HepG2 (cell line): ENCODE measurements at regions not wholly inside any gene's neighbourhood (a gene's known extent, or its start where the extent isn't known, plus 50 kb on each side); places are given as distances from the start of the nearest gene placed in this dataset.

Experiments used
- ATAC-seq: fragments of 200-7000 bp; cut with Tn5 transposase; 3 replicates; pipeline ENCODE4 v1.9.1; 2020; ENCODE audit warnings: mild to moderate bottlenecking, moderate library complexity
- BruUV-seq: library from RNA; stranded (reverse); fragments of 400-500 nt; replicated peaks from 2 replicates; lab custom pipeline; 2021; lab: Mats Ljungman, UMichigan
- CTCF ChIA-PET: fragments of 300-600 bp; formaldehyde crosslinking; extraction: SDS; loops from one replicate; lab custom pipeline; 2021; ENCODE audit warnings: low total read pairs, inconsistent platforms, low intra/inter-chr PET ratio; lab: Yijun Ruan, JAX
- POLR2A ChIA-PET: fragments of 350-600 bp; sonication (Branson Sonifier 250); formaldehyde crosslinking; loops from one replicate; lab custom pipeline; 2020; ENCODE audit warnings: antibody characterized with exemption, inconsistent platforms; lab: Yijun Ruan, JAX
- DNase-seq: peaks from one replicate; pipeline ENCODE4 v3.0.0-alpha.2; 2015; ENCODE audit warnings: low spot score
- FAIRE-seq: peaks from 3 replicates; lab custom pipeline; 2011; peaks lifted over from hg19 to GRCh38; lab: Jason Lieb, UNC
- H2AFZ ChIP-seq: one replicate; pipeline ENCODE4 v1.6.1; 2011; ENCODE audit warnings: low read length, inconsistent platforms
- H3K27ac ChIP-seq: fragments of 300-600 bp; 3 replicates; pipeline ENCODE4 v1.8.0; 2011; ENCODE audit warnings: mixed run types, mild to moderate bottlenecking, mixed read lengths, low read length, inconsistent platforms; ENCODE audit not compliant: insufficient read depth; ENCODE audit errors: extremely low read length
- H3K27me3 ChIP-seq, 2 experiments: fragments of 200-600 bp in 1 of 2; 2 replicates in 1 of 2; 3 replicates in 1 of 2; pipeline versions ENCODE4 v1.6.0 to v1.8.0; 2011; ENCODE audit warnings: low read length in 2 of 2, mild to moderate bottlenecking in 2 of 2, moderate library complexity in 2 of 2, inconsistent platforms in 1 of 2; ENCODE audit not compliant: insufficient read depth in 2 of 2, control insufficient read depth in 1 of 2
- H3K36me3 ChIP-seq, 2 experiments: fragments of 200-600 bp in 1 of 2; replicated peaks in 1 of 2; 2 replicates in 1 of 2; 3 replicates in 1 of 2; pipeline versions ENCODE4 v1.5.1 to v1.8.0; 2011; ENCODE audit warnings: low read length in 2 of 2, inconsistent platforms in 1 of 2; ENCODE audit not compliant: insufficient read depth in 2 of 2, control insufficient read depth in 1 of 2
- H3K4me1 ChIP-seq: 2 replicates; pipeline ENCODE4 v1.5.1; 2012; ENCODE audit warnings: low read length, inconsistent platforms; ENCODE audit not compliant: insufficient read depth
- H3K4me2 ChIP-seq: 2 replicates; pipeline ENCODE4 v1.6.0; 2011; ENCODE audit warnings: low read depth, low read length, inconsistent platforms
- H3K4me3 ChIP-seq, 3 experiments: fragments of 200-600 bp in 1 of 3; sonication (generic), shearing (Covaris generic) in 1 of 3; replicated peaks in 1 of 3; 2 replicates each; pipeline ENCODE4 v1.5.1; 2011 to 2016; ENCODE audit warnings: low read length in 3 of 3, inconsistent platforms in 2 of 3, low read depth in 2 of 3, mild to moderate bottlenecking in 2 of 3, control low read depth in 1 of 3, mixed read lengths in 1 of 3; ENCODE audit not compliant: insufficient read depth in 1 of 3
- H3K79me2 ChIP-seq: one replicate; pipeline ENCODE4 v1.6.1; 2011; ENCODE audit warnings: low read length, inconsistent platforms; ENCODE audit not compliant: insufficient read depth
- H3K9ac ChIP-seq: 2 replicates; pipeline ENCODE4 v1.6.0; 2011; ENCODE audit warnings: mild to moderate bottlenecking, low read depth, low read length, inconsistent platforms; ENCODE audit not compliant: insufficient read depth
- H3K9me3 ChIP-seq: 2 replicates; pipeline ENCODE4 v1.5.1; 2012; ENCODE audit warnings: mild to moderate bottlenecking, low read length
- H4K20me1 ChIP-seq: 2 replicates; pipeline ENCODE4 v1.6.0; 2011; ENCODE audit warnings: inconsistent platforms, mild to moderate bottlenecking, low read length, moderate library complexity; ENCODE audit not compliant: insufficient read depth
- ATM ChIP-seq: fragments of 450-650 bp; IDR thresholded peaks from 2 replicates; pipeline ENCODE4 v1.7.1; 2017; ENCODE audit warnings: mild to moderate bottlenecking, borderline replicate concordance
- BRF2 ChIP-seq: sonication (generic); formaldehyde crosslinking; IDR thresholded peaks from 2 replicates; pipeline ENCODE4 v1.8.1; 2022; ENCODE audit warnings: mild to moderate bottlenecking, missing genetic modification reagents
- CREBL2 ChIP-seq: sonication (generic); formaldehyde crosslinking; IDR thresholded peaks from 2 replicates; pipeline ENCODE4 v1.8.1; 2023; ENCODE audit warnings: missing genetic modification reagents, mild to moderate bottlenecking, borderline replicate concordance
- HMG20B ChIP-seq: conservative IDR thresholded peaks from 2 replicates; pipeline ENCODE4 v1.6.1; 2016; ENCODE audit warnings: missing genetic modification reagents, missing compliant biosample characterization
- HOXA7 ChIP-seq: sonication (generic); formaldehyde crosslinking; IDR thresholded peaks from 2 replicates; pipeline ENCODE4 v1.8.1; 2022; ENCODE audit warnings: mild to moderate bottlenecking, missing genetic modification reagents, moderate library complexity
- KAT8 ChIP-seq: IDR thresholded peaks from 2 replicates; pipeline ENCODE4 v1.6.1; 2016; ENCODE audit warnings: missing genetic modification reagents, missing compliant biosample characterization
- NFIC ChIP-seq: IDR thresholded peaks from 2 replicates; pipeline ENCODE4 v1.6.1; 2012; ENCODE audit warnings: mild to moderate bottlenecking, low read length, inconsistent platforms
- NFKB2 ChIP-seq: sonication (generic); formaldehyde crosslinking; IDR thresholded peaks from 2 replicates; pipeline ENCODE4 v1.4.0; 2020; ENCODE audit warnings: missing genetic modification reagents, borderline replicate concordance
- NR1H2 ChIP-seq: sonication (generic); formaldehyde crosslinking; IDR thresholded peaks from 2 replicates; pipeline ENCODE4 v1.8.1; 2022; ENCODE audit warnings: low read depth, missing genetic modification reagents, borderline replicate concordance
- SP5 ChIP-seq: IDR thresholded peaks from 2 replicates; pipeline ENCODE4 v1.6.1; 2016; ENCODE audit warnings: low read depth, borderline replicate concordance
- TOPORS ChIP-seq: sonication (generic); formaldehyde crosslinking; IDR thresholded peaks from 2 replicates; pipeline ENCODE4 v1.8.0; 2023; ENCODE audit warnings: mild to moderate bottlenecking, missing genetic modification reagents
- ZGPAT ChIP-seq: IDR thresholded peaks from 2 replicates; pipeline ENCODE4 v1.6.1; 2016; ENCODE audit warnings: mild to moderate bottlenecking
- ZNF33B ChIP-seq: sonication (generic); formaldehyde crosslinking; IDR thresholded peaks from 2 replicates; pipeline ENCODE4 v1.5.1; 2020; ENCODE audit warnings: mild to moderate bottlenecking, missing genetic modification reagents
- ZNF446 ChIP-seq: sonication (generic); formaldehyde crosslinking; IDR thresholded peaks from 2 replicates; pipeline ENCODE4 v1.5.0; 2020; ENCODE audit warnings: mild to moderate bottlenecking, missing genetic modification reagents
- ZNF746 ChIP-seq: sonication (generic); formaldehyde crosslinking; IDR thresholded peaks from 2 replicates; pipeline ENCODE4 v1.8.0; 2022; ENCODE audit warnings: mild to moderate bottlenecking, missing genetic modification reagents
- ZNF841 ChIP-seq: sonication (generic); formaldehyde crosslinking; IDR thresholded peaks from 2 replicates; pipeline ENCODE4 v1.8.1; 2023; ENCODE audit warnings: missing genetic modification reagents, borderline replicate concordance
- in situ Hi-C: cut with HindIII; loops from 2 replicates; pipeline ENCODE4 v1.10.0; 2017; ENCODE audit warnings: low pct_unique_long_range_greater_than_20kb; ENCODE audit not compliant: extremely low pct_ligation_motif_present
- intact Hi-C: fragments of 100-400 bp; cut with micrococcal nuclease; formaldehyde crosslinking; loops from one replicate; pipeline ENCODE4 v1.10.0; 2022; ENCODE audit not compliant: unreplicated experiment
- TF ChIP-seq, protein P1 (sequence below): sonication (generic); formaldehyde crosslinking; IDR thresholded peaks from 2 replicates; pipeline ENCODE4 v1.4.0; 2020; ENCODE audit warnings: missing genetic modification reagents, borderline replicate concordance

DNA sequence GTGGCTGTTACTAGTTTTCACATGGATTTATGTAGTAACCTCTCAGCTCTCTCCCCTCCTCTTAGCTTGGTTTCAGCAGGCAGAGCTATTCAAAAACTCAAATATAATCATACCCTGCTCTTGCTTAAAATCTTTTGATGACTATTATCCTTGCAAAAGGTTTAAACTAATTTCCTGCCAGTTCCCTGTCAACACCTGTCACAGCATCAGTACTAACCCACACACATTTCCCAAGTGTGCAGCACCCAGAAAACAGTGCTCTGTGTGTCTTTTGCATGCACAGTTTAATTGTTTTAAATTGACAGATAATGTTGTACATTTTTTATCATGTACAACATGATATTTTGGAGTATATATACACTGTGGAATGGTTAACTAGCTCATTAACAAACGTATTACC is 202.0 kb downstream of the PAPSS1 start (continued):
- TF ChIP-seq, protein P1, sequence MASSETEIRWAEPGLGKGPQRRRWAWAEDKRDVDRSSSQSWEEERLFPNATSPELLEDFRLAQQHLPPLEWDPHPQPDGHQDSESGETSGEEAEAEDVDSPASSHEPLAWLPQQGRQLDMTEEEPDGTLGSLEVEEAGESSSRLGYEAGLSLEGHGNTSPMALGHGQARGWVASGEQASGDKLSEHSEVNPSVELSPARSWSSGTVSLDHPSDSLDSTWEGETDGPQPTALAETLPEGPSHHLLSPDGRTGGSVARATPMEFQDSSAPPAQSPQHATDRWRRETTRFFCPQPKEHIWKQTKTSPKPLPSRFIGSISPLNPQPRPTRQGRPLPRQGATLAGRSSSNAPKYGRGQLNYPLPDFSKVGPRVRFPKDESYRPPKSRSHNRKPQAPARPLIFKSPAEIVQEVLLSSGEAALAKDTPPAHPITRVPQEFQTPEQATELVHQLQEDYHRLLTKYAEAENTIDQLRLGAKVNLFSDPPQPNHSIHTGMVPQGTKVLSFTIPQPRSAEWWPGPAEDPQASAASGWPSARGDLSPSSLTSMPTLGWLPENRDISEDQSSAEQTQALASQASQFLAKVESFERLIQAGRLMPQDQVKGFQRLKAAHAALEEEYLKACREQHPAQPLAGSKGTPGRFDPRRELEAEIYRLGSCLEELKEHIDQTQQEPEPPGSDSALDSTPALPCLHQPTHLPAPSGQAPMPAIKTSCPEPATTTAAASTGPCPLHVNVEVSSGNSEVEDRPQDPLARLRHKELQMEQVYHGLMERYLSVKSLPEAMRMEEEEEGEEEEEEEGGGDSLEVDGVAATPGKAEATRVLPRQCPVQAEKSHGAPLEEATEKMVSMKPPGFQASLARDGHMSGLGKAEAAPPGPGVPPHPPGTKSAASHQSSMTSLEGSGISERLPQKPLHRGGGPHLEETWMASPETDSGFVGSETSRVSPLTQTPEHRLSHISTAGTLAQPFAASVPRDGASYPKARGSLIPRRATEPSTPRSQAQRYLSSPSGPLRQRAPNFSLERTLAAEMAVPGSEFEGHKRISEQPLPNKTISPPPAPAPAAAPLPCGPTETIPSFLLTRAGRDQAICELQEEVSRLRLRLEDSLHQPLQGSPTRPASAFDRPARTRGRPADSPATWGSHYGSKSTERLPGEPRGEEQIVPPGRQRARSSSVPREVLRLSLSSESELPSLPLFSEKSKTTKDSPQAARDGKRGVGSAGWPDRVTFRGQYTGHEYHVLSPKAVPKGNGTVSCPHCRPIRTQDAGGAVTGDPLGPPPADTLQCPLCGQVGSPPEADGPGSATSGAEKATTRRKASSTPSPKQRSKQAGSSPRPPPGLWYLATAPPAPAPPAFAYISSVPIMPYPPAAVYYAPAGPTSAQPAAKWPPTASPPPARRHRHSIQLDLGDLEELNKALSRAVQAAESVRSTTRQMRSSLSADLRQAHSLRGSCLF (CRISPR knock-in tag): no peak
- no peak for TF ChIP-seq TOPORS
- no peak for TF ChIP-seq ZGPAT (CRISPR knock-in tag)
- TF ChIP-seq HMG20B (CRISPR knock-in tag): no peak
- no peak for TF ChIP-seq NFKB2

DNA sequence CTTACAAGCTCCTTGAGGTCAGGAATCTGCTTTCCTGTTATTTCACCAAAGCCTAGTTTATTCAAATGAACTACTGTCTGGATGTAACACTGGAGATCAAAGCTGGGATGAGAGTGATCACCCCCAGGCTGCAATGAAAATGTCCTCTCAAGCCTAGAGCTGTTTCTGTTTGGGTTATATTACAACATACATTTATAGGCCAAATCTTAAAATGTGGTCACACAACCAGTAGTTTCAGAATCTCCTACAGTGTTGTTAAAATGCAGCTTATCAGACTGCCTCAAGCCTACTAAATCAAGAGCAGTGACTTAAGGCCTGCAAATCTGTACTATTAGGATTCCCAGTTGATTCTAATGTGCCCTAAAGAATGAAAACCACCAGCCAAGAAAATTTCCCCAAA is 207.5 kb downstream of the PAPSS1 start:
- CTCF ChIA-PET: no interaction called here
- POLR2A ChIA-PET: no interaction called here
- no peak overlapping the region for H3K4me3 ChIP-seq
- no peaks in the 10 kb centered on the region for H3K79me2 ChIP-seq
- intact Hi-C loops (loop anchor here (10.0 kb wide), 1 partner anchor 328 kb away; no protein-coding TSS in a partner anchor), in situ Hi-C loops (no loop called here)
- no peaks in the 10 kb centered on the region for H3K36me3 ChIP-seq
- H3K27ac ChIP-seq: no peak overlapping the region
- no peaks in the 10 kb centered on the region for H4K20me1 ChIP-seq
- no peak overlapping the region for H3K9ac ChIP-seq
- no peak overlapping the region for H2AFZ ChIP-seq
- ATAC-seq (no peak), FAIRE-seq (no peak), DNase-seq (no peak)
- H3K4me2 ChIP-seq: no peak overlapping the region
- no TSS peak for BruUV-seq
- no peaks in the 10 kb centered on the region for H3K4me1 ChIP-seq
- H3K27me3 ChIP-seq: no peaks in the 10 kb centered on the region; a peak in 1 of 5 replicates
- peaks cover 9% of the 10 kb centered on the region; the same call in 1 of the 2 replicates for H3K9me3 ChIP-seq
- no peak for TF ChIP-seq ZNF746
- no peak for TF ChIP-seq KAT8 (CRISPR knock-in tag)
- no peak for TF ChIP-seq NR1H2 (CRISPR knock-in tag)
- no peak for TF ChIP-seq ZNF446
- TF ChIP-seq NFIC: no peak
- TF ChIP-seq HOXA7 (CRISPR knock-in tag): no peak
- TF ChIP-seq ZNF841: no peak
- no peak for TF ChIP-seq ATM
- no peak for TF ChIP-seq ZNF33B (CRISPR knock-in tag)
- TF ChIP-seq SP5: no peak
- TF ChIP-seq CREBL2 (CRISPR knock-in tag): no peak
- TF ChIP-seq BRF2 (CRISPR knock-in tag): no peak
